Prostate gland (tissue), 2 donors: ENCODE measurements at regions not wholly inside any gene's neighbourhood (a gene's known extent, or its start where the extent isn't known, plus 50 kb on each side); places are given as distances from the start of the nearest gene placed in this dataset.

ENCODE experiments used
- DNase-seq: peaks from one replicate; pipeline ENCODE4 v3.0.0-alpha.2; 2019; ENCODE audit warnings: low spot score
- H3K27ac ChIP-seq, 2 donors: fragments of 200-600 bp; sonication (generic); 2 replicates each; pipeline ENCODE4 v1.5.1; 2017 to 2019
- H3K27me3 ChIP-seq: fragments of 200-600 bp; sonication (generic); replicated peaks from 2 replicates; pipeline ENCODE4 v1.5.1; 2019; ENCODE audit not compliant: insufficient read depth
- H3K36me3 ChIP-seq, 2 donors: fragments of 200-600 bp; sonication (generic); 1 replicate in 1 of 2; 2 replicates in 1 of 2; pipeline versions ENCODE4 v1.5.1 to v1.8.1; 2017 to 2019
- H3K4me1 ChIP-seq: fragments of 200-600 bp; sonication (generic); replicated peaks from 2 replicates; pipeline ENCODE4 v1.5.1; 2019
- H3K4me3 ChIP-seq, 2 donors: fragments of 200-600 bp; sonication (generic); 2 replicates each; pipeline ENCODE4 v1.5.1; 2017 to 2019
- H3K9me3 ChIP-seq: fragments of 200-600 bp; sonication (generic); 2 replicates; pipeline ENCODE4 v1.5.1; 2017
- CTCF ChIP-seq, 4 experiments: fragments of 200-600 bp in 2 of 4; fragments of 450-650 bp in 2 of 4; sonication (generic) in 2 of 4; IDR thresholded peaks; 1 replicate in 3 of 4; 2 replicates in 1 of 4; pipeline ENCODE4 v1.5.1; 2016 to 2019; ENCODE audit warnings: antibody characterized with exemption in 4 of 4, mild to moderate bottlenecking in 2 of 4, moderate library complexity in 2 of 4
- POLR2A ChIP-seq: fragments of 450-650 bp; IDR thresholded peaks from one replicate; pipeline ENCODE4 v1.6.1; 2016; ENCODE audit warnings: antibody characterized with exemption, mild to moderate bottlenecking
- POLR2AphosphoS5 ChIP-seq: sonication (generic); formaldehyde crosslinking; IDR thresholded peaks from one replicate; pipeline ENCODE4 v1.6.1; 2017; ENCODE audit warnings: antibody characterized with exemption
- WGBS: methylation state at CpG from one replicate; pipeline ENCODE4 v1.1.5; 2018; 5-methylcytosine and 5-hydroxymethylcytosine counted together
- intact Hi-C: fragments of 100-400 bp; cut with DNase I; formaldehyde crosslinking; loops from one replicate; pipeline ENCODE4 v1.14.2; 2022

DNA sequence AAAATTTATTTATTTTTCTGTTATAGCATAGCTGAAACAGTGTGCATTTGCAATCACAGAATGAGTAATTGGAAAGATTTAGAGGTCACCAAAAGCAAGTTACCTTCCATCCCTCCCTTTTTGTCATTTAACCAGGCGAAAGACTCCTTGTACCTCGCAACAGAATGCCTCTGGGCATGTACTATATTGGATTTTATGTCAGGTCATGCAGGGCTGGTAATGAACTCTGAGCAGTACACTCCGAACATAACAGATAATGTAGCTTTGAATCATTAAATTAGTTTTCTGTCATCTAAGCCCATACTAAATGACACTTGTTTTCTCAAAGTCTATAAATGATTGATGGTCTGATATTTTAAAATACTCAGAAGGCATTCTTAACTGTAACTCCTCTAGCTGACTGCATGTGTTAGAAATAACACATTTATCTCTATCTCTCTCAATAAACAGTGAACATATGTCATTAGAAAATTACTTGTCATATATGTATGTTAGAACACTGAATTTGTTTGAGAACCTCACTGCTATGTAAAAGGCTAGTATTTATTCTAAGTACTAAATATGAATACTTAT lies 541.2 kb downstream of the CDH10 start:
- H3K9me3 ChIP-seq, result no peaks in the 10 kb centered on the region
- 60% methylated on average over 3 of the region's 3 CpGs for WGBS

DNA sequence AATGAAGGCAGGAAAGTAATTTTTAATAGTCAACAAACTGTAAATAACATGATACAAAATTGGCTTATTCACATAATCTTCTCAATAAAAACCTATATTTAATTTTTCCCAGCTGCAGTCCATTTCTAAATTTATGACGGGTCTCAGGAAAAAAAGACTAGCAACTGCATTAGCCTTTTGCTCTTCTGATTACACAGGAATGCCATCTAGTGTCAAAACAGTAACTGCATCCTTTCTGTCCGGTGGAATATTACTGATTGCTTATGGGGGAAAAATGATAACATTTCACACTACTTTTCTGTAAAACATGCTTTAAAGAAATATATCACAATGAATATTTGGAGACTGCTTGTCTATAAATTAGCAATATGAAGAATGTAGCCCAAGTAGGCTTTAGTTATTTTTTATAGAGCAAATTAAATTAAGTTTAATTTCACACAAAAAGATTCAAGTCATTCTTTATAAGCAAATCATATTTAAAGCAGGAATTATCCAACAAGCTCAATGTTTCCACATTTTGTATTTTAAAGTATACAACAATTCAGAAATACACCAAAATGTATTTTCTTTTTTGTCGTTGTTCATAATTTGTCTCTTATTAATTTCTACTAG lies 534.7 kb downstream of the CDH10 start:
- Histone ChIP-seq H3K4me3 (no peak overlapping the region), H3K36me3 (no peaks in the 10 kb centered on the region), H3K4me1 (no peaks in the 10 kb centered on the region), H3K9me3 (no peaks in the 10 kb centered on the region), H3K27me3 (no peaks in the 10 kb centered on the region), H3K27ac (no peak overlapping the region)
- WGBS, result 33% methylated on average over 3 of the region's 3 CpGs
- TF ChIP-seq CTCF (IDR thresholded peaks at IDR 0.05) (peak in 3 of 4 experiments; percentile 36 to 48 (median 44)), POLR2A (no peak)
- intact Hi-C loops, result no loop called here
- DNase-seq, result no peak

More for the DNA sequence above, 541.2 kb downstream of the CDH10 start:
- intact Hi-C loops, result no loop called here
- no peak overlapping the region for H3K4me3 ChIP-seq
- DNase-seq, result no peak
- no peaks in the 10 kb centered on the region for H3K36me3 ChIP-seq
- H3K27ac ChIP-seq, result no peak overlapping the region
- no peak for TF ChIP-seq CTCF (IDR thresholded peaks at IDR 0.05)
- no peak for TF ChIP-seq POLR2A
- no peak for TF ChIP-seq POLR2AphosphoS5
- H3K4me1 ChIP-seq, result no peaks in the 10 kb centered on the region
- H3K27me3 ChIP-seq, result no peaks in the 10 kb centered on the region

DNA sequence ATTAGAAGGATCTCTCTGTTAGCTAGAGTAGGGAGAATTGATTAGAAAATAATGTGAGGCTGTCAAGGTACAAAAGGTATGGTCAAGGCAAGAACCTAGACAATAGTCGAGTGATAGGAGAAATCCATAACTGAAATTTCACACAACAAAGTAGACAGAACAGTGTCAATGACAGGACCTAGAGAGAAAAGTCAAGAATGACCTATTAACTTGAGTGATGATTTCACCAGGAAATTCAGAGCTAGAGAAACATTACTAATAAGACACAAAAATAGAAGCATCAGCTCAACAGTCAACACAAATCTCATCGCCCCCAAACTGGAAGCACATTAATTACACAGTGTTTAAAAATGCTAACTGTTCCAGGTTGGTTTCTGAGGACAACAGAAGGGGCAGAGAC lies 532.4 kb downstream of the CDH10 start:
- WGBS, result 84% methylated on average over 2 of the region's 2 CpGs
- Histone ChIP-seq H3K36me3 (no peaks in the 10 kb centered on the region), H3K27me3 (no peaks in the 10 kb centered on the region), H3K4me3 (no peak overlapping the region), H3K27ac (no peak overlapping the region), H3K9me3 (no peaks in the 10 kb centered on the region), H3K4me1 (no peaks in the 10 kb centered on the region)
- intact Hi-C loops, result no loop called here
- no peak for TF ChIP-seq POLR2A
- no peak for TF ChIP-seq CTCF (IDR thresholded peaks at IDR 0.05)
- TF ChIP-seq POLR2AphosphoS5, result no peak
- no peak for DNase-seq

DNA sequence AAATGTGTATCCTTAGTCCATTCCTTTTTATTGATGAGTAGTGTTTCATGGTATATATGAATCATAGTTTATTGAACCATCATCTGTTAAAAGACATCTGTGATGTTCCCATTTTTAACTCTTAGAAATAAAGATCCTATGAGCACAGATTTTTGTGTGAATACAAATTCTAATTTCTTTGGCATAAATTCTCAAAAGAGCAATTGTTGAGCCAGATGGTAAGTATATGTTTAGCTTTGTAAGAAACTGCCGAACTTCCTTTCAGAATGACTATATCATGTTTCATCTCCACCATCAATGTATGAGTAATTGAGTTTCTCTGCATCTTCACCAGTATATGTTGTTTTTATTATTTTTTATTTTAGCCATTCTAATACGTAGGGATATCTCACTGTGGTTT lies 526.4 kb downstream of the CDH10 start:
- no peaks in the 10 kb centered on the region for H3K36me3 ChIP-seq
- no peaks in the 10 kb centered on the region for H3K27me3 ChIP-seq
- H3K4me3 ChIP-seq, result no peak overlapping the region
- no peaks in the 10 kb centered on the region for H3K9me3 ChIP-seq
- H3K27ac ChIP-seq, result no peak overlapping the region
- no peaks in the 10 kb centered on the region for H3K4me1 ChIP-seq
- 91% methylated on average over 2 of the region's 2 CpGs for WGBS
- intact Hi-C loops, result no loop called here
- no peak for DNase-seq
- TF ChIP-seq POLR2A (no peak), CTCF (IDR thresholded peaks at IDR 0.05) (no peak), POLR2AphosphoS5 (no peak)

DNA sequence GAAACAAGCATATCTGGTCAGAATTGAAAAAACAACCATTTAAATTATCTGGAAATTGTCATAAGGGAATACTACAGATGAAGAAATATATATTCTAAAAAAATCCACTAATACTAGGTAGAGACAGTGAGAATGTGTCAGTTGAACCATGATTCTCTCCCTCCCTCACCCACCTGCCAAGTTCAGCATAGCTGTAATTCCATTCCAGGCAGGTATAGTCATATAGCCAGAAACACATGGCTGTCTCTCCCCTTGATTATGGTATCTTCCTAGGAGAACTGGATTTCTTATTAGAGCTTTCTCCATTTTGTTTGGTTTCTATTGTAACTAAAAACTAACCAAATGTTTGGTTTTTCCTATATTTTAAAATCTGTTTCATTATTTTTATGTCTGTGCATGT lies 509.2 kb downstream of the CDH10 start:
- TF ChIP-seq CTCF (IDR thresholded peaks at IDR 0.05), result no peak
- TF ChIP-seq POLR2A, result no peak
- no peak for TF ChIP-seq POLR2AphosphoS5
- H3K27me3 ChIP-seq, result no peaks in the 10 kb centered on the region
- H3K36me3 ChIP-seq, result no peaks in the 10 kb centered on the region
- H3K4me1 ChIP-seq, result no peaks in the 10 kb centered on the region
- H3K9me3 ChIP-seq, result no peaks in the 10 kb centered on the region
- no peak for DNase-seq
- H3K27ac ChIP-seq, result no peak overlapping the region
- H3K4me3 ChIP-seq, result no peak overlapping the region
- intact Hi-C loops, result no loop called here
